K562 (cell line): ENCODE measurements at regions not wholly inside any gene's neighbourhood (a gene's known extent, or its start where the extent isn't known, plus 50 kb on each side); places are given as distances from the start of the nearest gene placed in this dataset.
A peak's percentile ranks its signal among the peaks of the same experiment; 100 is the strongest.

Experiments used
- ATAC-seq: fragments of 200-7000 bp; cut with Tn5 transposase; 3 replicates; pipeline ENCODE4 v1.9.1; 2020; ENCODE audit warnings: moderate library complexity
- BruUV-seq: library from RNA; stranded (reverse); fragments of 400-500 nt; replicated peaks from 2 replicates; lab custom pipeline; 2021; lab: Mats Ljungman, UMichigan
- CTCF ChIA-PET: fragments of 300-600 bp; formaldehyde crosslinking; extraction: SDS; loops from one replicate; lab custom pipeline; 2021; ENCODE audit warnings: low intra/inter-chr PET ratio; lab: Yijun Ruan, JAX
- POLR2A ChIA-PET: fragments of 300-600, 350-650 bp; sonication (Branson Sonifier 250); formaldehyde crosslinking; extraction: SDS; loops from one replicate; lab custom pipeline; 2021; ENCODE audit warnings: antibody characterized with exemption, inconsistent platforms; lab: Yijun Ruan, JAX
- DNase-seq, 4 experiments: peaks; one replicate each; pipeline versions ENCODE4 v3.0.0 to v3.0.0-alpha.2; 2011 to 2018; ENCODE audit warnings: low spot score in 3 of 4, mixed read lengths in 3 of 4; ENCODE audit errors: extremely low read depth in 1 of 4
- FAIRE-seq: peaks from 2 replicates; lab custom pipeline; 2011; peaks lifted over from hg19 to GRCh38; lab: Jason Lieb, UNC
- H2AFZ ChIP-seq: 2 replicates; pipeline ENCODE4 v1.6.0; 2011; ENCODE audit warnings: low read depth, low read length, control low read depth, inconsistent platforms
- H3K27ac ChIP-seq: fragments of 200-600 bp; 3 replicates; pipeline ENCODE4 v1.8.0; 2011; ENCODE audit warnings: low read depth, mild to moderate bottlenecking, control low read depth, inconsistent platforms, low read length, moderate library complexity, mixed read lengths; ENCODE audit errors: extremely low read depth
- H3K27me3 ChIP-seq, 2 experiments: fragments of 300-600 bp in 1 of 2; 2 replicates in 1 of 2; 3 replicates in 1 of 2; pipeline versions ENCODE4 v1.6.0 to v1.8.0; 2011; ENCODE audit warnings: inconsistent platforms in 2 of 2, low read length in 2 of 2, mild to moderate bottlenecking in 1 of 2, mixed read lengths in 1 of 2, moderate library complexity in 1 of 2; ENCODE audit not compliant: control insufficient read depth in 2 of 2, insufficient read depth in 2 of 2
- H3K36me3 ChIP-seq: fragments of 300-600 bp; 3 replicates; pipeline ENCODE4 v1.8.0; 2011; ENCODE audit warnings: mild to moderate bottlenecking, low read length, inconsistent platforms; ENCODE audit not compliant: control insufficient read depth, insufficient read depth
- H3K4me1 ChIP-seq, 2 experiments: fragments of 200-600 bp in 1 of 2; replicated peaks in 1 of 2; 2 replicates in 1 of 2; 3 replicates in 1 of 2; pipeline versions ENCODE4 v1.5.1 to v1.8.0; 2011; ENCODE audit warnings: inconsistent platforms in 2 of 2, low read length in 2 of 2, mild to moderate bottlenecking in 1 of 2, mixed read lengths in 1 of 2, moderate library complexity in 1 of 2; ENCODE audit not compliant: control insufficient read depth in 2 of 2, insufficient read depth in 2 of 2
- H3K4me2 ChIP-seq: 2 replicates; pipeline ENCODE4 v1.6.1; 2011; ENCODE audit warnings: low read length, control low read depth, inconsistent platforms, mixed read lengths; ENCODE audit not compliant: insufficient read depth
- H3K4me3 ChIP-seq: fragments of 200-600 bp; sonication (generic), shearing (Covaris generic); 2 replicates; pipeline ENCODE4 v1.5.1; 2016; ENCODE audit warnings: control low read depth, inconsistent platforms
- H3K79me2 ChIP-seq: fragments of 200-600 bp; 3 replicates; pipeline ENCODE4 v1.8.0; 2011; ENCODE audit warnings: low read length, inconsistent platforms; ENCODE audit not compliant: control insufficient read depth, insufficient read depth
- H3K9ac ChIP-seq, 2 experiments: 2 replicates each; pipeline versions ENCODE4 v1.6.0 to v1.6.1; 2011; ENCODE audit warnings: low read depth in 2 of 2, low read length in 2 of 2, control low read depth in 1 of 2, inconsistent platforms in 1 of 2, mild to moderate bottlenecking in 1 of 2, mixed read lengths in 1 of 2; ENCODE audit not compliant: insufficient read depth in 1 of 2
- H3K9me1 ChIP-seq: one replicate; pipeline ENCODE4 v1.6.0; 2011; ENCODE audit warnings: inconsistent platforms, mild to moderate bottlenecking, low read length, moderate library complexity; ENCODE audit not compliant: control insufficient read depth, insufficient read depth
- H3K9me3 ChIP-seq: replicated peaks from 2 replicates; pipeline ENCODE4 v1.5.1; 2011; ENCODE audit warnings: low read depth, low read length, inconsistent platforms; ENCODE audit not compliant: control insufficient read depth, insufficient read depth
- H4K20me1 ChIP-seq: replicated peaks from 2 replicates; pipeline ENCODE4 v1.6.1; 2011; ENCODE audit warnings: low read length, inconsistent platforms, mixed read lengths; ENCODE audit not compliant: control insufficient read depth, insufficient read depth
- GABPA ChIP-seq: fragments of 200-800 bp; sonication (Bioruptor generic); conservative IDR thresholded peaks from 2 replicates; pipeline ENCODE4 v1.6.1; 2016; ENCODE audit warnings: low read depth, missing genetic modification characterization, missing compliant biosample characterization
- NCOR1 ChIP-seq: fragments of 450-650 bp; IDR thresholded peaks from 2 replicates; pipeline ENCODE4 v1.6.1; 2016; ENCODE audit warnings: mild to moderate bottlenecking, moderate library complexity
- NFRKB ChIP-seq: fragments of 450-650 bp; IDR thresholded peaks from 2 replicates; pipeline ENCODE4 v1.6.1; 2016; ENCODE audit warnings: low read depth
- WGBS: fragments of 100-300 bp; shearing (Covaris generic); methylation state at CpG from one replicate; pipeline ENCODE4 v1.1.6; 2016; ENCODE audit warnings: low coverage, mixed read lengths; ENCODE audit not compliant: insufficient coverage; ENCODE audit errors: missing lambda C conversion rate; 5-methylcytosine and 5-hydroxymethylcytosine counted together
- in situ Hi-C: fragments of 300-500 bp; cut with MboI; formaldehyde crosslinking; loops from 4 replicates; pipeline ENCODE4 v1.15.0; 2018; ENCODE audit warnings: inconsistent platforms, mixed read lengths
- intact Hi-C: fragments of 100-400 bp; cut with micrococcal nuclease; formaldehyde crosslinking; loops from 2 replicates; pipeline ENCODE4 v1.14.2; 2022
- TF ChIP-seq, protein P1 (sequence below): fragments of 250-450 bp; sonication (Bioruptor Pico); IDR thresholded peaks from 2 replicates; pipeline ENCODE4 v1.4.0; 2020
- TF ChIP-seq, protein P2 (sequence below): sonication (generic); formaldehyde crosslinking; IDR thresholded peaks from 2 replicates; pipeline ENCODE4 v1.8.1; 2023; ENCODE audit warnings: mild to moderate bottlenecking, missing genetic modification reagents

DNA sequence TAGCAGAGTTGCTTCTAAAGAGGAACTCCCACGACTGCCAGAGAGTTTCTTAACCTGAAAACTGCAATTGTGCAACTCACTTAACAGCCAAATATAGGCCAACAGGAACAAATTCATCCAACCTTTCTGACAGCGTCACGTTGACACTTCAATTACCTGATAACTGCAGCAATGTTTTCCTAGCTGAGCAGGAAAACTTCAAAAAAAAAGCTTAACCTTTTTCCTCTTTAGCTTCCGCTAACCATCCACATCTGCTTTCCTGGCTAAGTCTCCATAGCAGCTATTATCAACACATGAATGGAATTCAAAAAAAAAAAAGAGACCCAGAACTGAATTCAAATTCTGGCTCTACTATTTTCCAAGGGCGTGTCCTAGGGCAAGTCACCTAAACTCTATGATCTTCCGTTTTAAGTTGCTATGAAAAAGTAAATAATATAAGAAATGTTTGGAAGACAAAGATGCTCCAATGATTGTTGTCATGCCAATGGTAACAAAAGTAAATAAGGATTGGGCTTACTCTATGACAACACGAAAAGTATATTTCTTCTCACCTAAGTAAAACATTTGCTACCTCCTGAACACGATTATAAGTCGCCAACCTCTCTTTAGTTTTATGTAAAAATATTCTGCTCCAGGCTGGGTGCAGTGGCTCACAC lies 524.6 kb upstream of the JARID2 start:
- peak; percentile 34 for ATAC-seq
- intact Hi-C loops (loop anchor here (10.0 kb wide), 1 partner anchor 524 kb away; the partner anchor contains the start of gene JARID2), in situ Hi-C loops (no loop called here)
- Histone ChIP-seq H3K79me2 (no peaks in the 10 kb centered on the region), H4K20me1 (no peaks in the 10 kb centered on the region), H3K9ac (no peak overlapping the region), H3K9me3 (no peaks in the 10 kb centered on the region), H3K9me1 (no peaks in the 10 kb centered on the region), H2AFZ (peak overlapping the region; percentile 72), H3K36me3 (no peaks in the 10 kb centered on the region), H3K4me1 (peaks cover 3 to 23% of the 10 kb centered on the region in 2 experiments; a peak in 4 of 5 replicates), H3K4me2 (peak overlapping the region; percentile 32; the same call in 1 of the 2 replicates), H3K27ac (peak overlapping the region; percentile 33; the same call in 1 of the 3 replicates), H3K4me3 (no peak overlapping the region), H3K27me3 (no peaks in the 10 kb centered on the region)
- peak; percentile 59 for FAIRE-seq
- CTCF ChIA-PET, result interaction anchor here (0.6 kb wide), 1 partner anchor 366 kb away, joined by 3 read pairs; no protein-coding TSS in a partner anchor
- 31% methylated on average over 9 of the region's 9 CpGs for WGBS
- DNase-seq, result no peak
- POLR2A ChIA-PET, result interaction anchor here (1.4 to 1.6 kb wide), 2 partner anchors 8 to 10 kb away, joined by 7 to 8 read pairs; no protein-coding TSS in a partner anchor
- BruUV-seq, result no TSS peak
- TF ChIP-seq NFRKB (no peak), GABPA (tag) (0 out of 2 replicates have a peak, but pooled peaks have one; percentile 16), NCOR1 (no peak)
- TF ChIP-seq, protein P1, sequence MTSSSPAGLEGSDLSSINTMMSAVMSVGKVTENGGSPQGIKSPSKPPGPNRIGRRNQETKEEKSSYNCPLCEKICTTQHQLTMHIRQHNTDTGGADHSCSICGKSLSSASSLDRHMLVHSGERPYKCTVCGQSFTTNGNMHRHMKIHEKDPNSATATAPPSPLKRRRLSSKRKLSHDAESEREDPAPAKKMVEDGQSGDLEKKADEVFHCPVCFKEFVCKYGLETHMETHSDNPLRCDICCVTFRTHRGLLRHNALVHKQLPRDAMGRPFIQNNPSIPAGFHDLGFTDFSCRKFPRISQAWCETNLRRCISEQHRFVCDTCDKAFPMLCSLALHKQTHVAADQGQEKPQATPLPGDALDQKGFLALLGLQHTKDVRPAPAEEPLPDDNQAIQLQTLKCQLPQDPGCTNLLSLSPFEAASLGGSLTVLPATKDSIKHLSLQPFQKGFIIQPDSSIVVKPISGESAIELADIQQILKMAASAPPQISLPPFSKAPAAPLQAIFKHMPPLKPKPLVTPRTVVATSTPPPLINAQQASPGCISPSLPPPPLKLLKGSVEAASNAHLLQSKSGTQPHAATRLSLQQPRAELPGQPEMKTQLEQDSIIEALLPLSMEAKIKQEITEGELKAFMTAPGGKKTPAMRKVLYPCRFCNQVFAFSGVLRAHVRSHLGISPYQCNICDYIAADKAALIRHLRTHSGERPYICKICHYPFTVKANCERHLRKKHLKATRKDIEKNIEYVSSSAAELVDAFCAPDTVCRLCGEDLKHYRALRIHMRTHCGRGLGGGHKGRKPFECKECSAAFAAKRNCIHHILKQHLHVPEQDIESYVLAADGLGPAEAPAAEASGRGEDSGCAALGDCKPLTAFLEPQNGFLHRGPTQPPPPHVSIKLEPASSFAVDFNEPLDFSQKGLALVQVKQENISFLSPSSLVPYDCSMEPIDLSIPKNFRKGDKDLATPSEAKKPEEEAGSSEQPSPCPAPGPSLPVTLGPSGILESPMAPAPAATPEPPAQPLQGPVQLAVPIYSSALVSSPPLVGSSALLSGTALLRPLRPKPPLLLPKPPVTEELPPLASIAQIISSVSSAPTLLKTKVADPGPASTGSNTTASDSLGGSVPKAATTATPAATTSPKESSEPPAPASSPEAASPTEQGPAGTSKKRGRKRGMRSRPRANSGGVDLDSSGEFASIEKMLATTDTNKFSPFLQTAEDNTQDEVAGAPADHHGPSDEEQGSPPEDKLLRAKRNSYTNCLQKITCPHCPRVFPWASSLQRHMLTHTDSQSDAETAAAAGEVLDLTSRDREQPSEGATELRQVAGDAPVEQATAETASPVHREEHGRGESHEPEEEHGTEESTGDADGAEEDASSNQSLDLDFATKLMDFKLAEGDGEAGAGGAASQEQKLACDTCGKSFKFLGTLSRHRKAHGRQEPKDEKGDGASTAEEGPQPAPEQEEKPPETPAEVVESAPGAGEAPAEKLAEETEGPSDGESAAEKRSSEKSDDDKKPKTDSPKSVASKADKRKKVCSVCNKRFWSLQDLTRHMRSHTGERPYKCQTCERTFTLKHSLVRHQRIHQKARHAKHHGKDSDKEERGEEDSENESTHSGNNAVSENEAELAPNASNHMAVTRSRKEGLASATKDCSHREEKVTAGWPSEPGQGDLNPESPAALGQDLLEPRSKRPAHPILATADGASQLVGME (CRISPR knock-in tag), result no peak
- TF ChIP-seq, protein P2, sequence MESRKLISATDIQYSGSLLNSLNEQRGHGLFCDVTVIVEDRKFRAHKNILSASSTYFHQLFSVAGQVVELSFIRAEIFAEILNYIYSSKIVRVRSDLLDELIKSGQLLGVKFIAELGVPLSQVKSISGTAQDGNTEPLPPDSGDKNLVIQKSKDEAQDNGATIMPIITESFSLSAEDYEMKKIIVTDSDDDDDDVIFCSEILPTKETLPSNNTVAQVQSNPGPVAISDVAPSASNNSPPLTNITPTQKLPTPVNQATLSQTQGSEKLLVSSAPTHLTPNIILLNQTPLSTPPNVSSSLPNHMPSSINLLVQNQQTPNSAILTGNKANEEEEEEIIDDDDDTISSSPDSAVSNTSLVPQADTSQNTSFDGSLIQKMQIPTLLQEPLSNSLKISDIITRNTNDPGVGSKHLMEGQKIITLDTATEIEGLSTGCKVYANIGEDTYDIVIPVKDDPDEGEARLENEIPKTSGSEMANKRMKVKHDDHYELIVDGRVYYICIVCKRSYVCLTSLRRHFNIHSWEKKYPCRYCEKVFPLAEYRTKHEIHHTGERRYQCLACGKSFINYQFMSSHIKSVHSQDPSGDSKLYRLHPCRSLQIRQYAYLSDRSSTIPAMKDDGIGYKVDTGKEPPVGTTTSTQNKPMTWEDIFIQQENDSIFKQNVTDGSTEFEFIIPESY, result no peak
